Progenitor cell of endocrine pancreas (in vitro differentiated cells): ENCODE measurements at regions not wholly inside any gene's neighbourhood (a gene's known extent, or its start where the extent isn't known, plus 50 kb on each side); places are given as distances from the start of the nearest gene placed in this dataset.

Experiments used
- DNase-seq: peaks from one replicate; pipeline ENCODE4 v3.0.0; 2021; ENCODE audit warnings: low spot score; ENCODE audit not compliant: unreplicated experiment
- H3K27ac Mint-ChIP-seq: 2 replicates; pipeline ENCODE4 v1.8.0; 2021; ENCODE audit warnings: mild to moderate bottlenecking, moderate library complexity, mixed read lengths
- H3K27me3 Mint-ChIP-seq: 2 replicates; pipeline ENCODE4 v1.8.0; 2021; ENCODE audit warnings: mixed read lengths
- H3K36me3 Mint-ChIP-seq: 2 replicates; pipeline ENCODE4 v1.8.0; 2022; ENCODE audit warnings: mixed read lengths; ENCODE audit not compliant: insufficient read depth
- H3K4me1 Mint-ChIP-seq: 2 replicates; pipeline ENCODE4 v1.8.0; 2021; ENCODE audit warnings: low read depth, mixed read lengths
- H3K4me3 Mint-ChIP-seq: 2 replicates; pipeline ENCODE4 v1.8.0; 2021; ENCODE audit warnings: low read depth, mild to moderate bottlenecking, moderate library complexity, mixed read lengths
- H3K9me3 Mint-ChIP-seq: 2 replicates; pipeline ENCODE4 v1.8.0; 2021; ENCODE audit warnings: low read depth, mixed read lengths
- CTCF ChIP-seq: fragments of 200-600 bp; sonication (generic); IDR thresholded peaks from one replicate; pipeline ENCODE4 v1.5.0; 2021; ENCODE audit warnings: antibody characterized with exemption, mild to moderate bottlenecking; ENCODE audit not compliant: unreplicated experiment

- Mint-ChIP-seq H3K9me3 (peaks cover 3% of the 10 kb centered on the region), H3K36me3 (no peaks in the 10 kb centered on the region), H3K4me3 (no peak overlapping the region), H3K27me3 (no peaks in the 10 kb centered on the region), H3K27ac (no peak overlapping the region), H3K4me1 (peaks cover 4% of the 10 kb centered on the region)
- no peak for TF ChIP-seq CTCF
- DNase-seq = no peak
Measured at GRCh38 chr13:84821261-84821660, 939.0 kb upstream of the SLITRK1 start.

DNA sequence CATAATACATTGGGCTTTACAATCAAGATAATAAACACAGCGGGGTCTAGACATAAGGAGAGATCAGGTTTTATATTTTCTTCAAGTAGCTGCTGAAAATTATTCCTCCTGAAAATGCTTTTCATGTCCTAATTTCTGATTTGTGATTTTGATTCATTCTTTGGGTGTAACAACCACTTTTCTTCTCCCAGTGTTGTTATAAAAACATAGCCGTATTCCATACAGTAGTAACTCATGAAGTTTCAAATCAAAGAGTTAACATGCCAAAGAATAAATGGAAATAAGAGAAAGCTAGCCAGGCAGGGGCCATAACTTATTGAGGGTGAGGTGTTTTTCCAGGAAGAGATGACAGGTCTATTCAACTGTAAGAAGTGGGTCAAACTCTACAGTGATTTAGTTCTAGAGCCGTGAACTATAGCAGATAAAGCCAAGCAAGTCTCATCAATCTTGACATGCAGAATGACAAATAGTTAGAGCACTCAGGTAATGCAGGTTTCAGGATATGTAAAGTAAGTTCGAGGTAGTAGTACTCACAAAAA lies 934.4 kb upstream of the SLITRK1 start:
- H3K4me1 Mint-ChIP-seq = peaks cover 3% of the 10 kb centered on the region
- DNase-seq = no peak
- H3K36me3 Mint-ChIP-seq = no peaks in the 10 kb centered on the region
- H3K27ac Mint-ChIP-seq = no peak overlapping the region
- H3K4me3 Mint-ChIP-seq = no peak overlapping the region
- no peaks in the 10 kb centered on the region for H3K27me3 Mint-ChIP-seq
- TF ChIP-seq CTCF = no peak
- H3K9me3 Mint-ChIP-seq = peaks cover 3% of the 10 kb centered on the region

GRCh38 chr13:84812789-84813188 lies 930.5 kb upstream of the SLITRK1 start:
- Mint-ChIP-seq H3K4me3 (no peak overlapping the region), H3K9me3 (no peaks in the 10 kb centered on the region), H3K36me3 (no peaks in the 10 kb centered on the region), H3K4me1 (no peaks in the 10 kb centered on the region), H3K27me3 (no peaks in the 10 kb centered on the region), H3K27ac (no peak overlapping the region)
- no peak for TF ChIP-seq CTCF
- no peak for DNase-seq

GRCh38 chr13:84812078-84812477 lies 929.8 kb upstream of the SLITRK1 start:
- H3K27me3 Mint-ChIP-seq = no peaks in the 10 kb centered on the region
- TF ChIP-seq CTCF = no peak
- no peaks in the 10 kb centered on the region for H3K36me3 Mint-ChIP-seq
- no peak overlapping the region for H3K4me3 Mint-ChIP-seq
- no peaks in the 10 kb centered on the region for H3K9me3 Mint-ChIP-seq
- H3K4me1 Mint-ChIP-seq = no peaks in the 10 kb centered on the region
- no peak for DNase-seq
- H3K27ac Mint-ChIP-seq = no peak overlapping the region

GRCh38 chr13:84810781-84811180 lies 928.5 kb upstream of the SLITRK1 start:
- H3K27me3 Mint-ChIP-seq = no peaks in the 10 kb centered on the region

More at GRCh38 chr13:84810781-84811180, 928.5 kb upstream of the SLITRK1 start:
- no peak for TF ChIP-seq CTCF
- Mint-ChIP-seq H3K27ac (no peak overlapping the region), H3K36me3 (no peaks in the 10 kb centered on the region), H3K4me1 (no peaks in the 10 kb centered on the region), H3K4me3 (no peak overlapping the region), H3K9me3 (no peaks in the 10 kb centered on the region)
- no peak for DNase-seq
